GM12865 (cell line): ENCODE measurements at regions not wholly inside any gene's neighbourhood (a gene's known extent, or its start where the extent isn't known, plus 50 kb on each side); places are given as distances from the start of the nearest gene placed in this dataset.

Experiments used
- DNase-seq: peaks from one replicate; pipeline ENCODE4 v3.0.0; 2010; ENCODE audit warnings: low read depth
- H3K4me3 ChIP-seq: 2 replicates; pipeline ENCODE4 v1.5.1; 2011; ENCODE audit warnings: mild to moderate bottlenecking, low read depth, low read length, control low read depth
- CTCF ChIP-seq: IDR thresholded peaks from 2 replicates; pipeline ENCODE4 v1.5.1; 2011; ENCODE audit warnings: low read length, control low read depth, low read depth, inconsistent platforms; ENCODE audit not compliant: insufficient read depth; ENCODE audit errors: missing control alignments

- H3K4me3 ChIP-seq = no peak overlapping the region
- DNase-seq = no peak
- TF ChIP-seq CTCF = no peak
These were observed 647.5 kb downstream of the UTRN start for GRCh38 chr6:144932621-144933020.

- no peak overlapping the region for H3K4me3 ChIP-seq
- no peak for DNase-seq
- no peak for TF ChIP-seq CTCF
These were observed 650.0 kb downstream of the UTRN start for GRCh38 chr6:144935181-144935580.

GRCh38 chr6:144935661-144936060 is 650.5 kb downstream of the UTRN start:
- TF ChIP-seq CTCF = no peak
- H3K4me3 ChIP-seq = no peak overlapping the region
- no peak for DNase-seq

- no peak for DNase-seq
- no peak overlapping the region for H3K4me3 ChIP-seq
- TF ChIP-seq CTCF = no peak
These were observed 651.6 kb downstream of the UTRN start for GRCh38 chr6:144936764-144937163.

- TF ChIP-seq CTCF = no peak
- DNase-seq = no peak
- H3K4me3 ChIP-seq = no peak overlapping the region
These were observed 654.8 kb downstream of the UTRN start for GRCh38 chr6:144939921-144940320.

- H3K4me3 ChIP-seq = no peak overlapping the region
- no peak for DNase-seq
- TF ChIP-seq CTCF = no peak
These were observed 659.0 kb downstream of the UTRN start for GRCh38 chr6:144944106-144944505.

GRCh38 chr6:144947398-144947976 is 662.4 kb downstream of the UTRN start:
- TF ChIP-seq CTCF = no peak
- no peak overlapping the region for H3K4me3 ChIP-seq
- no peak for DNase-seq
